ENCODE measurements at regions not wholly inside any gene's neighbourhood (a gene's known extent, or its start where the extent isn't known, plus 50 kb on each side); places are given as distances from the start of the nearest gene placed in this dataset.

DNA sequence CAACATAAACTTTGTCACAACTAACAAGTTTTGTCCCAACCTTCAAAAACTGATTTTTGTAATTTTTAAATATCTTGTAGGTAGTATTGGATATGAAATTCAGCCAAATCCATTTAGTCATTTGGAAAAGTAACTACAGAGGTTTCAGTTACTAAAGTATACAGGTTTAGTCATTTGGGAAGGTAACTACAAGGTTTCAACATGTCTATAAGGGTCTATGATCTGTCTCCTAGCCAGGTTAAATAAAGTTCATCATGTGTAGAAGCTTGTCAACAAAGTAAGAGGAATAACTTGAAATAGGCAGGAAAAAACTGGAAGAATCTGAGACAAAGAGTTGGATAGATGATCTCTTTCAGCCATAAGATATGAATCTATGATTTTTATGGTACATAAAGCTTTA, 229.8 kb downstream of the COL12A1 start:
- ChIA-PET POLR2A (no interaction called here), CTCF (ENCODE audit: low intra/inter-chr PET ratio, low total read pairs) (no interaction called here)
- FAIRE-seq (no peak), DNase-seq (ENCODE audit: low spot score) (no peak), ATAC-seq (no peak)
- H3K9ac ChIP-seq (ENCODE audit: insufficient read depth, low read depth, low read length), result no peak overlapping the region
- H3K9me3 ChIP-seq (ENCODE audit: low read length), result no peaks in the 10 kb centered on the region
- intact Hi-C loops (cut with micrococcal nuclease; ENCODE audit: unreplicated experiment) (no loop called here), in situ Hi-C loops (cut with HindIII; ENCODE audit: extremely low pct_ligation_motif_present, low pct_unique_long_range_greater_than_20kb) (no loop called here)
- no peak overlapping the region for H3K27ac ChIP-seq (ENCODE audit: extremely low read length, insufficient read depth, low read length)
- no peak overlapping the region for H2AFZ ChIP-seq (ENCODE audit: low read length)
- no peak overlapping the region for H3K4me3 ChIP-seq (replicated peaks in 1 of 3; ENCODE audit: insufficient read depth in 1 of 3, low read depth in 2 of 3, low read length in 3 of 3)
- no peaks in the 10 kb centered on the region for H3K27me3 ChIP-seq (ENCODE audit: control insufficient read depth in 1 of 2, insufficient read depth in 2 of 2, low read length in 2 of 2)
- H4K20me1 ChIP-seq (ENCODE audit: insufficient read depth, low read length), result no peaks in the 10 kb centered on the region
- no peaks in the 10 kb centered on the region for H3K36me3 ChIP-seq (replicated peaks in 1 of 2; ENCODE audit: control insufficient read depth in 1 of 2, insufficient read depth in 2 of 2, low read length in 2 of 2)
- H3K4me1 ChIP-seq (ENCODE audit: insufficient read depth, low read length), result no peaks in the 10 kb centered on the region
- no peak overlapping the region for H3K4me2 ChIP-seq (ENCODE audit: low read depth, low read length)
- TF ChIP-seq ZNF75D (CRISPR knock-in tag; IDR thresholded peaks at IDR 0.05; ENCODE audit: borderline replicate concordance), result no peak
- no TSS peak for BruUV-seq (replicated peaks)
- H3K79me2 ChIP-seq (ENCODE audit: insufficient read depth, low read length), result no peaks in the 10 kb centered on the region

- Histone ChIP-seq H3K36me3 (replicated peaks in 1 of 2; ENCODE audit: control insufficient read depth in 1 of 2, insufficient read depth in 2 of 2, low read length in 2 of 2) (no peaks in the 10 kb centered on the region), H3K4me3 (replicated peaks in 1 of 3; ENCODE audit: insufficient read depth in 1 of 3, low read depth in 2 of 3, low read length in 3 of 3) (no peak overlapping the region), H3K4me2 (ENCODE audit: low read depth, low read length) (no peak overlapping the region), H3K79me2 (ENCODE audit: insufficient read depth, low read length) (no peaks in the 10 kb centered on the region), H4K20me1 (ENCODE audit: insufficient read depth, low read length) (no peaks in the 10 kb centered on the region), H2AFZ (ENCODE audit: low read length) (no peak overlapping the region), H3K9ac (ENCODE audit: insufficient read depth, low read depth, low read length) (no peak overlapping the region), H3K27me3 (ENCODE audit: control insufficient read depth in 1 of 2, insufficient read depth in 2 of 2, low read length in 2 of 2) (no peaks in the 10 kb centered on the region), H3K4me1 (ENCODE audit: insufficient read depth, low read length) (no peaks in the 10 kb centered on the region), H3K27ac (ENCODE audit: extremely low read length, insufficient read depth, low read length) (no peak overlapping the region), H3K9me3 (ENCODE audit: low read length) (no peaks in the 10 kb centered on the region)
- no peak for ATAC-seq
- intact Hi-C loops (cut with micrococcal nuclease; ENCODE audit: unreplicated experiment) (no loop called here), in situ Hi-C loops (cut with HindIII; ENCODE audit: extremely low pct_ligation_motif_present, low pct_unique_long_range_greater_than_20kb) (no loop called here)
- ChIA-PET POLR2A (no interaction called here), CTCF (ENCODE audit: low intra/inter-chr PET ratio, low total read pairs) (no interaction called here)
- no peak for FAIRE-seq
- no TSS peak for BruUV-seq (replicated peaks)
- DNase-seq (ENCODE audit: low spot score), result no peak
- TF ChIP-seq HINFP (CRISPR knock-in tag; IDR thresholded peaks at IDR 0.05; ENCODE audit: low read depth), result no peak
- no peak for TF ChIP-seq TIGD3 (CRISPR knock-in tag; IDR thresholded peaks at IDR 0.05; ENCODE audit: borderline replicate concordance)
- no peak for TF ChIP-seq ZBTB34 (CRISPR knock-in tag; IDR thresholded peaks at IDR 0.05)
- TF ChIP-seq, protein P1, sequence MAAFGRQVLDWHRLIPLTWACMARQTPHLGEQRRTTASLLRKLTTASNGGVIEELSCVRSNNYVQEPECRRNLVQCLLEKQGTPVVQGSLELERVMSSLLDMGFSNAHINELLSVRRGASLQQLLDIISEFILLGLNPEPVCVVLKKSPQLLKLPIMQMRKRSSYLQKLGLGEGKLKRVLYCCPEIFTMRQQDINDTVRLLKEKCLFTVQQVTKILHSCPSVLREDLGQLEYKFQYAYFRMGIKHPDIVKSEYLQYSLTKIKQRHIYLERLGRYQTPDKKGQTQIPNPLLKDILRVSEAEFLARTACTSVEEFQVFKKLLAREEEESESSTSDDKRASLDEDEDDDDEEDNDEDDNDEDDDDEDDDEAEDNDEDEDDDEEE (CRISPR knock-in tag; IDR thresholded peaks at IDR 0.05), result no peak
- TF ChIP-seq FOXC1 (CRISPR knock-in tag; IDR thresholded peaks at IDR 0.05; ENCODE audit: borderline replicate concordance), result no peak
- no peak for TF ChIP-seq HHEX (CRISPR knock-in tag; IDR thresholded peaks at IDR 0.05)
- TF ChIP-seq TBP (CRISPR knock-in tag; IDR thresholded peaks at IDR 0.05), result no peak
- no peak for TF ChIP-seq CBFB (CRISPR knock-in tag; IDR thresholded peaks at IDR 0.05)
- no peak for TF ChIP-seq AGO1 (IDR thresholded peaks at IDR 0.05; ENCODE audit: low read depth, low read length, poor library complexity, severe bottlenecking)
- TF ChIP-seq, protein P2, sequence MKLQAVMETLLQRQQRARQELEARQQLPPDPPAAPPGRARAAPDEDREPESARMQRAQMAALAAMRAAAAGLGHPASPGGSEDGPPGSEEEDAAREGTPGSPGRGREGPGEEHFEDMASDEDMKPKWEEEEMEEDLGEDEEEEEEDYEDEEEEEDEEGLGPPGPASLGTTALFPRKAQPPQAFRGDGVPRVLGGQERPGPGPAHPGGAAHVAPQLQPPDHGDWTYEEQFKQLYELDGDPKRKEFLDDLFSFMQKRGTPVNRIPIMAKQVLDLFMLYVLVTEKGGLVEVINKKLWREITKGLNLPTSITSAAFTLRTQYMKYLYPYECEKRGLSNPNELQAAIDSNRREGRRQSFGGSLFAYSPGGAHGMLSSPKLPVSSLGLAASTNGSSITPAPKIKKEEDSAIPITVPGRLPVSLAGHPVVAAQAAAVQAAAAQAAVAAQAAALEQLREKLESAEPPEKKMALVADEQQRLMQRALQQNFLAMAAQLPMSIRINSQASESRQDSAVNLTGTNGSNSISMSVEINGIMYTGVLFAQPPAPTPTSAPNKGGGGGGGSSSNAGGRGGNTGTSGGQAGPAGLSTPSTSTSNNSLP (IDR thresholded peaks at IDR 0.05; ENCODE audit: low read depth, low read length), result no peak
- TF ChIP-seq ZNF614 (CRISPR knock-in tag; IDR thresholded peaks at IDR 0.05; ENCODE audit: borderline replicate concordance), result no peak
- TF ChIP-seq ZNF777 (CRISPR knock-in tag; IDR thresholded peaks at IDR 0.05), result no peak
Observed at GRCh38 chr6:74973591-74973990, 232.3 kb downstream of the COL12A1 start.

Data from HepG2 (cell line).